ENCODE measurements at regions not wholly inside any gene's neighbourhood (a gene's known extent, or its start where the extent isn't known, plus 50 kb on each side); places are given as distances from the start of the nearest gene placed in this dataset.
A peak's percentile ranks its signal among the peaks of the same experiment; 100 is the strongest.
"Not testable (repeated sequence)": the region's sequence is repeated elsewhere in the genome, so short reads cannot be mapped to it uniquely, and the experiment has no call there.

DNA sequence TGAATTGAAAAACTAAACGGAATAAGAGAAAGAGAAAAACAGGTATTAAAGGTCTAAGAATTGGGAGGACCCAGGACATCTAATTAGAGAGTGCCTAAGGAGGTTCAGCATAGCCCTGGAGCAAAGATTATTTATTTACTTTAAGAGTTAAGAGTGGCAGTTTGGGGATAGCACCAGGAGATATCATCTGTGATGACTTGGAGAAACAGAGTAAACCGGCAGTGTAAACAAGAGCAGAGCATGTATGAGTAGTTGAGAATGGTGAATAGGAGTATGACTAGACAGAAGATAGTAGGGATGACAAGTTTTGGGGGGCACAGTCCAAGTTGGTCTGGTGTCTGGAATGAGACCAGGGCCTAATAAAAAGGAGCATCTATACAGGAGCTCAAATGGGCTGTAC, 167.9 kb upstream of the JADE1 start:
- H3K4me1 ChIP-seq (ENCODE audit: insufficient read depth); H3K9me3 ChIP-seq (ENCODE audit: low read depth); H3K27ac ChIP-seq; H3K4me3 ChIP-seq; H3K79me2 ChIP-seq; H3K36me3 ChIP-seq (replicated peaks; ENCODE audit: insufficient read depth, low read depth); H3K27me3 ChIP-seq; DNase-seq (ENCODE audit: low spot score); H2AFZ ChIP-seq; H4K20me1 ChIP-seq (ENCODE audit: insufficient read depth, poor library complexity, severe bottlenecking); H3K4me2 ChIP-seq; H3K9me2 ChIP-seq (replicated peaks; ENCODE audit: insufficient read depth): not testable (repeated sequence)
- 80% methylated on average over 2 of the region's 2 CpGs for WGBS (ENCODE audit: low lambda C conversion rate, missing lambda C conversion rate)

GRCh38 chr4:128639541-128640270, 169.8 kb upstream of the JADE1 start:
- no peaks in the 10 kb centered on the region for H4K20me1 ChIP-seq (ENCODE audit: insufficient read depth, poor library complexity, severe bottlenecking)
- H3K27ac ChIP-seq = peak overlapping the region; percentile 66
- peak overlapping the region; percentile 53 for H2AFZ ChIP-seq
- H3K79me2 ChIP-seq = no peaks in the 10 kb centered on the region
- no peak for DNase-seq (ENCODE audit: low spot score)
- no peak for TF ChIP-seq EZH2phosphoT487 (IDR thresholded peaks at IDR 0.05; ENCODE audit: low read depth, severe bottlenecking, unreplicated experiment)
- TF ChIP-seq EZH2 (IDR thresholded peaks at IDR 0.05; ENCODE audit: borderline replicate concordance) = no peak
- TF ChIP-seq, protein P1, sequence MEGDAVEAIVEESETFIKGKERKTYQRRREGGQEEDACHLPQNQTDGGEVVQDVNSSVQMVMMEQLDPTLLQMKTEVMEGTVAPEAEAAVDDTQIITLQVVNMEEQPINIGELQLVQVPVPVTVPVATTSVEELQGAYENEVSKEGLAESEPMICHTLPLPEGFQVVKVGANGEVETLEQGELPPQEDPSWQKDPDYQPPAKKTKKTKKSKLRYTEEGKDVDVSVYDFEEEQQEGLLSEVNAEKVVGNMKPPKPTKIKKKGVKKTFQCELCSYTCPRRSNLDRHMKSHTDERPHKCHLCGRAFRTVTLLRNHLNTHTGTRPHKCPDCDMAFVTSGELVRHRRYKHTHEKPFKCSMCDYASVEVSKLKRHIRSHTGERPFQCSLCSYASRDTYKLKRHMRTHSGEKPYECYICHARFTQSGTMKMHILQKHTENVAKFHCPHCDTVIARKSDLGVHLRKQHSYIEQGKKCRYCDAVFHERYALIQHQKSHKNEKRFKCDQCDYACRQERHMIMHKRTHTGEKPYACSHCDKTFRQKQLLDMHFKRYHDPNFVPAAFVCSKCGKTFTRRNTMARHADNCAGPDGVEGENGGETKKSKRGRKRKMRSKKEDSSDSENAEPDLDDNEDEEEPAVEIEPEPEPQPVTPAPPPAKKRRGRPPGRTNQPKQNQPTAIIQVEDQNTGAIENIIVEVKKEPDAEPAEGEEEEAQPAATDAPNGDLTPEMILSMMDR (IDR thresholded peaks at IDR 0.05; ENCODE audit: poor library complexity) = no peak
- H3K27me3 ChIP-seq = no peaks in the 10 kb centered on the region
- H3K36me3 ChIP-seq (replicated peaks; ENCODE audit: insufficient read depth, low read depth) = no peaks in the 10 kb centered on the region
- no peak overlapping the region for H3K4me3 ChIP-seq
- no peak overlapping the region for H3K4me2 ChIP-seq
- H3K9me3 ChIP-seq (ENCODE audit: low read depth) = no peaks in the 10 kb centered on the region
- 65% methylated on average over 2 of the region's 2 CpGs for WGBS (ENCODE audit: low lambda C conversion rate, missing lambda C conversion rate)
- H3K4me1 ChIP-seq (ENCODE audit: insufficient read depth) = peaks cover 18% of the 10 kb centered on the region
- H3K9me2 ChIP-seq (replicated peaks; ENCODE audit: insufficient read depth) = no peaks in the 10 kb centered on the region

GRCh38 chr4:128636906-128637305, 172.6 kb upstream of the JADE1 start:
- Histone ChIP-seq H3K9me3 (ENCODE audit: low read depth) (no peaks in the 10 kb centered on the region), H3K4me3 (no peak overlapping the region), H2AFZ (no peak overlapping the region), H3K27me3 (no peaks in the 10 kb centered on the region), H3K79me2 (no peaks in the 10 kb centered on the region), H3K27ac (no peak overlapping the region), H3K36me3 (replicated peaks; ENCODE audit: insufficient read depth, low read depth) (no peaks in the 10 kb centered on the region), H3K4me1 (ENCODE audit: insufficient read depth) (peaks cover 26% of the 10 kb centered on the region), H3K4me2 (no peak overlapping the region), H4K20me1 (ENCODE audit: insufficient read depth, poor library complexity, severe bottlenecking) (no peaks in the 10 kb centered on the region), H3K9me2 (replicated peaks; ENCODE audit: insufficient read depth) (no peaks in the 10 kb centered on the region)
- TF ChIP-seq EZH2phosphoT487 (IDR thresholded peaks at IDR 0.05; ENCODE audit: low read depth, severe bottlenecking, unreplicated experiment) (no peak), EZH2 (IDR thresholded peaks at IDR 0.05; ENCODE audit: borderline replicate concordance) (no peak)
- TF ChIP-seq, protein P1 (IDR thresholded peaks at IDR 0.05; ENCODE audit: poor library complexity) = no peak
- no peak for DNase-seq (ENCODE audit: low spot score)
- 92% methylated on average over 2 of the region's 2 CpGs for WGBS (ENCODE audit: low lambda C conversion rate, missing lambda C conversion rate)

DNA sequence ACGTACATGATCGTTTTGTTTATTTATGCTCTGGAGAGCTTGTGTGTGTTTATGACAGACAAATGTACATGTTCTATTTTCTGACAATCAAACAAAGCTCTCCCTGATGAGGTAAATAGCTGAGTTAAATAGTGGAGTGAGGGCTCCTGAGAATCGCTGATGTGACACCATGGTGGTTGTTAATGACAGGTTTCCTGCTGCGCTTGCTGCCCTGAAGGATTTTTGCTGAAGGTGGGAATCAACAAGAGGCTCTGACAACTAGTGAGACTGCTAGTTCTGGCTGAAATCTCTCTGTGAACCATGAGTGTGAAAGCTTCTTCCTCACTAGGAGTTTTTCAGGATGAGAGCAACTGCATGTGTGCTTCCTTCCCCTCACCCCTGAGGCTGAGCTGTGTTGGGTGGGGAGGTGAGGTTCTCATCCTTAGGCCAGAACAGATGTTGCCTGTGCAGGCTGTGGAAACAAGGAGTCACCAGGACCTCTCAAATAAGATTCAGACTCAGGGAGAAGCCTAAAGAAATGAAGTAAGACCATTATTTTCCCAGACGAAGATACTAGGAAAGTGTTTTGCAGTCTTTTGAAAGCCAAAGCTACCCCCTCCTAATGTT, 173.4 kb upstream of the JADE1 start:
- 46% methylated on average over 5 of the region's 5 CpGs for WGBS (ENCODE audit: low lambda C conversion rate, missing lambda C conversion rate)
- Histone ChIP-seq H3K4me1 (ENCODE audit: insufficient read depth) (peaks cover 26% of the 10 kb centered on the region), H4K20me1 (ENCODE audit: insufficient read depth, poor library complexity, severe bottlenecking) (no peaks in the 10 kb centered on the region), H3K4me2 (peak overlapping the region; percentile 60), H3K4me3 (no peak overlapping the region), H3K9me2 (replicated peaks; ENCODE audit: insufficient read depth) (no peaks in the 10 kb centered on the region), H3K9me3 (ENCODE audit: low read depth) (no peaks in the 10 kb centered on the region), H3K36me3 (replicated peaks; ENCODE audit: insufficient read depth, low read depth) (no peaks in the 10 kb centered on the region), H3K27ac (peak overlapping the region; percentile 90), H3K79me2 (no peaks in the 10 kb centered on the region), H3K27me3 (no peaks in the 10 kb centered on the region), H2AFZ (peak overlapping the region; percentile 34)
- TF ChIP-seq EZH2 (IDR thresholded peaks at IDR 0.05; ENCODE audit: borderline replicate concordance) = no peak
- TF ChIP-seq, protein P1 (IDR thresholded peaks at IDR 0.05; ENCODE audit: poor library complexity) = no peak
- no peak for TF ChIP-seq EZH2phosphoT487 (IDR thresholded peaks at IDR 0.05; ENCODE audit: low read depth, severe bottlenecking, unreplicated experiment)
- DNase-seq (ENCODE audit: low spot score) = no peak

Data from hepatocyte (in vitro differentiated cells).